ENCODE measurements at regions not wholly inside any gene's neighbourhood (a gene's known extent, or its start where the extent isn't known, plus 50 kb on each side); places are given as distances from the start of the nearest gene placed in this dataset.

DNA sequence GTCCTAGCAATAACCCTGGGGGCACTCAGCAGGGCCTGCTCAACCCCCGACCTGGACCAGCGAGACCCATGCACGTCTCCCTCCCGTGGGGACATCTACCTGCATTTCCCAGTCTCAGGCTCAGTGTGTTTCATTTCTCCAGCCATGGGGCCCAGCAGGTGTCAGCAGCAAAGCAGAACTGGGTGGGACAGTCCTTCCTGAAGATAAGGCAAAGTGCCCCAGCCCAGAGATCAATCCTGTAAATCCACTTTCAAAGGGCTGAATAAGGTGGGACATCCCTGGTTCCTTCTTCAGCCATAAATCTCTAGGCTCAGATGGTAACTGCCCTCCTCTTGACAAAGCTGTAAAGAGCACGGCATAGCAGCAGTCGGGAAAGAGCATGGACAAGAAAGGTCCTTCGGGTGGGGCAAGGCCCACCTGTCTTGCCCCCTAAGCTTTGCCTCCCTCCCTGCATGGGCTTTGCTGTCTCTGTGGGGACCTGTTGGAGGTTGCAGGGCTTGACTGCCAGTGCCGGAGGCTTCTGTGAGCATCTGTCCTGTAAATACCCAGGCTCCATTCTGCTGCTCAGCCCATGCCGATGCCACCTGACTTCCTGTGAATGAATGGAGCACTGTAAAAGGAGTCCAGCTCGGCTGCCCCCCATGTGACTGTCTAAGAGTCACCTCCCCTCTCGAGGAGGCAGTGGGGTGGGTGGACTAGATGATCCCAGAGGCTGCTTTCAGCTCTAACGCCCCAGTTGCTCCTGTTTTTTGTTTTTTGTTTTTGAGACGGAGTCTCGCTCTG, 84.8 kb upstream of the TBC1D3K start:
- Histone ChIP-seq H3K4me1 (ENCODE audit: control insufficient read depth, insufficient read depth, low read length) (no peaks in the 10 kb centered on the region), H3K9ac (ENCODE audit: low read depth, low read length) (no peak overlapping the region), H3K36me3 (ENCODE audit: control insufficient read depth, insufficient read depth, low read length) (no peaks in the 10 kb centered on the region), H3K4me3 (ENCODE audit: low read depth, low read length) (no peak overlapping the region), H3K9me3 (ENCODE audit: control insufficient read depth, insufficient read depth, low read length) (no peaks in the 10 kb centered on the region), H3K27me3 (ENCODE audit: control insufficient read depth, insufficient read depth, low read length) (no peaks in the 10 kb centered on the region)

DNA sequence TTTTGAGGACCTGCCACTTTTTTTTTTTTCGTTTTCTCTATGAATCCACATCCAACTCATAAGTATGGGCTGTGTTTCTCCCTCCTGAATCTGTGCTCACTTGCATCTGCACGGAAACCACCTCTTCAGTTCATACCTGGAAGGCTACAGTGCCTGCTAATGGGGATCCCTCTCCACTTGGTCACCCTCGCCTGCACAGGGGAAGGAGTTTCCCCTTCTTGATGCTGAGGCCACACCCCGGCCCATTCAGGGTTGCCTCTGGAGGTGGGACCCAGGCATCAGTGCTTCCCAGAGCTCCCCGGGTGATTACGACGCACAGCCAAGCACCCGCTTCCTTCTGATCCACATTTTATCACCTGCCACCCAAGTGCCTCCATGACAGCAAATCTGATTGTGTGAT, 85.9 kb upstream of the TBC1D3K start:
- Histone ChIP-seq H3K9ac (ENCODE audit: low read depth, low read length) (no peak overlapping the region), H3K4me3 (ENCODE audit: low read depth, low read length) (no peak overlapping the region), H3K36me3 (ENCODE audit: control insufficient read depth, insufficient read depth, low read length) (no peaks in the 10 kb centered on the region), H3K27me3 (ENCODE audit: control insufficient read depth, insufficient read depth, low read length) (no peaks in the 10 kb centered on the region), H3K4me1 (ENCODE audit: control insufficient read depth, insufficient read depth, low read length) (no peaks in the 10 kb centered on the region), H3K9me3 (ENCODE audit: control insufficient read depth, insufficient read depth, low read length) (no peaks in the 10 kb centered on the region)

DNA sequence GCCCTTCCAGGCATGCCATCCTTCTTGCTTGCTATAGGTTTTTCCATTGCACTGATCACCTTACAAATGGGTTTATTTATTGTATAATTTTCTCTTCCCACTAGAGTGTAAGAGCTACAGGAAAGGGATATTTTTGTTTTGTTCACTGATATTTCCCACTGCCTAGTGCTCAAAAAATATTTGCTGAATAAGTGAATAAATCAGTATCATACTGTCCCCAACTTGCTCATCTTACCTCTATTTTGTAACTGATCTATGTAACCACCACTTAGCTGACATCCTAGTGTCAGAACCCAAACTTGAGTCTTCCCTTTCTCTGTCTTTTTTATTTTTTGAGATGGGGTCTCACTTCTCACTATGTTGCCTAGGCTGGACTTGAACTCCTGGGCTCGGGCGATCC, 87.6 kb upstream of the TBC1D3K start:
- no peaks in the 10 kb centered on the region for H3K27me3 ChIP-seq (ENCODE audit: control insufficient read depth, insufficient read depth, low read length)
- no peaks in the 10 kb centered on the region for H3K4me1 ChIP-seq (ENCODE audit: control insufficient read depth, insufficient read depth, low read length)
- H3K36me3 ChIP-seq (ENCODE audit: control insufficient read depth, insufficient read depth, low read length): no peaks in the 10 kb centered on the region
- no peak overlapping the region for H3K9ac ChIP-seq (ENCODE audit: low read depth, low read length)
- H3K9me3 ChIP-seq (ENCODE audit: control insufficient read depth, insufficient read depth, low read length): no peaks in the 10 kb centered on the region
- H3K4me3 ChIP-seq (ENCODE audit: low read depth, low read length): no peak overlapping the region

DNA sequence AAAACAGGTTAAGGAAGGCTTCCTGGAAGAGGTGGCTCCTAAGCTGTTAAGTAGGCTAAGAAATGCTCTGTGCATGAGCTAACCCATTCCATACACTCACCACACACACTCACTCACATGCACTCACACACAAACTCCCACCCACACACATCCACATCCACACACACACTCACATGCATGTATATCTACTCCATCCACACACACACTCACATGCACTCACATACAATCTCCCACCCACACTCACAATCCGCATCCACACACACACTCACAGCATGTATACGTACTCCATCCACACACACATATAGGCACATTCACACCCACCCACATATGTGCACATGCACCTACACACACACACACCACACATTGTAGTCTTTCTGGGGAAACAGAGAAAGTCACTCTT, 89.3 kb upstream of the HNF1B start:
- H3K27me3 ChIP-seq (ENCODE audit: control insufficient read depth, insufficient read depth, low read length): no peaks in the 10 kb centered on the region
- no peaks in the 10 kb centered on the region for H3K36me3 ChIP-seq (ENCODE audit: control insufficient read depth, insufficient read depth, low read length)
- H3K4me1 ChIP-seq (ENCODE audit: control insufficient read depth, insufficient read depth, low read length): peaks cover 3% of the 10 kb centered on the region

DNA sequence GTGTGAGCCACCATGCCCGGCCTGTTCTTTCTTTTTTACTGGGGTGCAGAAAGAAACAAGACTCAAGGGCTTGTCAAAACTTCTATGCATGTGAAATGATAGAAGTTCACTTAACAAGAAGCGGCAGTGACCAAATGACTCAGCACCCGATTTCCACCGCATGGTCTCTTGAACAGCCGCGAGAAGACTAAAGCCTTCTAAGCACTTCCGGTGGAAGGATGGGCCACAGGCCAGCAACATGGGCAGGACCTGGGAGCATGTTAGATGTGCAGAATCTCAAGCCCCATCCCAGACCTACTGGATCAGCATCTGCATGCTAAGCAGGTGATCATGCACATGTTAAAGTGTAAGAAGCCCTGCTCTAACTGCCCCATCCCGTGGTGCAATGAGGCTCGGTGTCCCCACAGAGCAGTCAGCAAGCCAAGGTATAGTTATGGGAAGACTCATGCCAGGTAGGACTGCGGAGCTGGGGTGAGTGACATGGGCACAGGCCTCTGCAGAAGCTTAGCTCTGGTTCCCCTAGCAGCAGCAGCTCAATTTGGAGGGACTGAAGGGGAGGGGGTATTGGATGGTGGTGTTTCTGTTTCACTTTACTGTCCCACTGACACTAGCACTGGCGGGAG, 88.5 kb upstream of the HNF1B start:
- no peak overlapping the region for H3K4me3 ChIP-seq (ENCODE audit: low read depth, low read length)
- H3K27me3 ChIP-seq (ENCODE audit: control insufficient read depth, insufficient read depth, low read length): no peaks in the 10 kb centered on the region
- peaks cover 6% of the 10 kb centered on the region for H3K4me1 ChIP-seq (ENCODE audit: control insufficient read depth, insufficient read depth, low read length)

More for the DNA sequence above, 89.3 kb upstream of the HNF1B start:
- Histone ChIP-seq H3K4me3 (ENCODE audit: low read depth, low read length) (no peak overlapping the region), H3K9me3 (ENCODE audit: control insufficient read depth, insufficient read depth, low read length) (no peaks in the 10 kb centered on the region), H3K9ac (ENCODE audit: low read depth, low read length) (no peak overlapping the region)

DNA sequence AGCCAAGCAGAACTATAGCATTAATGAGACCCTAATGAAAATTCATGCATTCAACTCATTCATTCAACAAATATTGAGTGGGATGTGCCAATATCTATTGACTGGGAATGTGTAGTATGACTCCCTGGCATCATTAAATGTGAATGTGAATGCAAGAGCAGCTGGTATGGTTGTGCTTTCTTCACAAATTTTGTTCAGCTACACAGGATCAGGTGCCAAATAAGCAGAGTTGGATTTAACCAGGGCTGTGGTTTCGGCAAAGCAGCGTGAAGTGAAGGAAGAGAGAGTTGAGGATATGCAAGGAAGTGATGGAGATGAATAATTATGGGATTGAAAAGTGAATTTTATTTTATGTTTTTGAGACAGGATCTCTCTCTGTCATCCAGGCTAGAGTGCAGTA, 87.1 kb upstream of the HNF1B start:
- H3K9ac ChIP-seq (ENCODE audit: low read depth, low read length): no peak overlapping the region
- H3K4me1 ChIP-seq (ENCODE audit: control insufficient read depth, insufficient read depth, low read length): peaks cover 6% of the 10 kb centered on the region
- no peak overlapping the region for H3K4me3 ChIP-seq (ENCODE audit: low read depth, low read length)
- H3K36me3 ChIP-seq (ENCODE audit: control insufficient read depth, insufficient read depth, low read length): no peaks in the 10 kb centered on the region
- no peaks in the 10 kb centered on the region for H3K9me3 ChIP-seq (ENCODE audit: control insufficient read depth, insufficient read depth, low read length)
- H3K27me3 ChIP-seq (ENCODE audit: control insufficient read depth, insufficient read depth, low read length): no peaks in the 10 kb centered on the region

More for the DNA sequence above, 88.5 kb upstream of the HNF1B start:
- no peaks in the 10 kb centered on the region for H3K9me3 ChIP-seq (ENCODE audit: control insufficient read depth, insufficient read depth, low read length)
- H3K36me3 ChIP-seq (ENCODE audit: control insufficient read depth, insufficient read depth, low read length): no peaks in the 10 kb centered on the region
- no peak overlapping the region for H3K9ac ChIP-seq (ENCODE audit: low read depth, low read length)

DNA sequence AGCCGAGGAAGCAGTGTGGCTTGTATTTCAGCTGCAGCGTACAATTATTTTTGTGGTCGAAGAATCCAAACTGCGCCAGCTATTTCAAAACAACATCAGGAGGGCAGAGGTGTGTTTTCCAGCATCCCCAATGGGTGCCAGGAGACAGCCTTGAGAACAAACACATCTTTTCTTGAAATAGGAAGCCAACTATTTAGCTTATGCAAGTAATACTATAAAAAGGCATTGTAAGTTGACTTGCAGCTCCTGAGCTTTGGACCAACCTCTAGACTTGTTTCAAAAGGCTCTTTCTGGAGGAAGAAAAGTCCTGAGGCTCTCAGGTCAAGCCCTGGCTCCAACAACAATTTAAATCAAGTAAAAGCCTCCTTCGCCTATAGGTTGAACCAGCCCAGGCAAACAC, 86.6 kb upstream of the HNF1B start:
- Histone ChIP-seq H3K36me3 (ENCODE audit: control insufficient read depth, insufficient read depth, low read length) (no peaks in the 10 kb centered on the region), H3K9ac (ENCODE audit: low read depth, low read length) (no peak overlapping the region), H3K4me1 (ENCODE audit: control insufficient read depth, insufficient read depth, low read length) (peaks cover 6% of the 10 kb centered on the region), H3K4me3 (ENCODE audit: low read depth, low read length) (no peak overlapping the region), H3K9me3 (ENCODE audit: control insufficient read depth, insufficient read depth, low read length) (no peaks in the 10 kb centered on the region), H3K27me3 (ENCODE audit: control insufficient read depth, insufficient read depth, low read length) (no peaks in the 10 kb centered on the region)

DNA sequence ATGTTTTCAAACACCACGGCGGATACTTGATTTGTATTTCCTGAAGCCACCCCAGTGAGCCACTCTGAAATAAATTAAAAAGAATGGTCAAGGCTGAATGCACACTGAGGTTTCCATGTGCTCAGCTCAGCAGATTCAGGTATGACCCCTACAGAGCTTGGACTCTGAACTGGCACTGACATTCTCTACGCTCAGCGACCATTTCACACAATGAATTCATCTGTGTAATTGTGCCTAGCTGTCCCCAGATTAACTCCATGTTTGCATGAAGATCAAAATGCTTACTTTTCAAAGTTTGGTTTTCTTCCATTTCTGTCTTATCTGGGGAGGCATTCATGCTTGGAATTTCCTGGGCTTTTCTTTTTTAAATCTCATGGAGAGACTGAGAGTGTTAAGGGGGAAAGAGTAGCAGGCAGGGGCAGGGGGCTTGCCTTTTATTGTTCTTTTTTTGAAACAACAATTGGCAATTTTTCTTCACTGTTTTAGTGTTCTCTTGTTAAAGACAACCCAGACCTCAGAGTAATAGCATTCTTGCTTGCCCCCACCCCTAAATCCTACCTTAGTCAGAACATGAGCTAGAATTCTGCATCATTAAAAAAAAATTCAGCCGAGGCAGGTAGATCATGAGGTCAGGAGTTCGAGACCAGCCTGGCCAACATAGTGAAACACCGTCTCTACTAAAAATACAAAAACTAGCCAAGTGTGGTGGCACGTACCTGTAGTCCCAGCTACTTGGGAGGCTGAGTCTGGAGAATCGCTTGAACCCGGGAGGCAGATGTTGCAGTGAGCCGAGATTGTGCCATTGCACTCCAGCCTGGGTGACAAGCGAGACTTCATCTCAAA, 85.5 kb upstream of the HNF1B start:
- H3K9ac ChIP-seq (ENCODE audit: low read depth, low read length): no peak overlapping the region
- H3K36me3 ChIP-seq (ENCODE audit: control insufficient read depth, insufficient read depth, low read length): no peaks in the 10 kb centered on the region
- H3K9me3 ChIP-seq (ENCODE audit: control insufficient read depth, insufficient read depth, low read length): no peaks in the 10 kb centered on the region
- H3K27me3 ChIP-seq (ENCODE audit: control insufficient read depth, insufficient read depth, low read length): no peaks in the 10 kb centered on the region
- H3K4me3 ChIP-seq (ENCODE audit: low read depth, low read length): no peak overlapping the region
- H3K4me1 ChIP-seq (ENCODE audit: control insufficient read depth, insufficient read depth, low read length): peaks cover 6% of the 10 kb centered on the region

DNA sequence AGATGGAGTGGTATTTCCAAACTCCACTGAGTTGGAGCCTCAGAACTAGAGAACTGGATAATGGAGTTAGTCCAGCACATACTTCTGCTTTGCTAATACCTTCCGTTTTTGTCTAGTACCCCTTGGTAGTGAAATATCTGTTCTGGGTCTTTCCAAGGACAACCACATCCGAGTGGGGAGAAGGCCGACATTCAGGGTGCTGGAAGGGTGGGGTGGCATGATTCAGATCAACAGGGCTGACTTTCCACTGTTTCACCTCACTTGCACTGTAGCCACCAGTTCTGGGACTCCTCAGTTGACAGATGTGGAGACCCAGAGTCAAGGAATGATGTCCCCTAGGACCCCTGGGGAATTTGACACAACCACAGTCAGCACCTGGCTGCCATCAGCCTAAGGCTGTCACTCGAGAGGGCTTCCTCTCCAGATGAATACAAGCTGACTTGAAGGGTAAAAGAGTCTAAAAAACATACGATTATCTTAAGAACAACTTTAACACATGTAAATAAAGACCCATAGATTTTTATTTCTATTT, 84.8 kb upstream of the HNF1B start:
- Histone ChIP-seq H3K36me3 (ENCODE audit: control insufficient read depth, insufficient read depth, low read length) (no peaks in the 10 kb centered on the region), H3K4me3 (ENCODE audit: low read depth, low read length) (no peak overlapping the region), H3K4me1 (ENCODE audit: control insufficient read depth, insufficient read depth, low read length) (peaks cover 6% of the 10 kb centered on the region), H3K9me3 (ENCODE audit: control insufficient read depth, insufficient read depth, low read length) (no peaks in the 10 kb centered on the region), H3K27me3 (ENCODE audit: control insufficient read depth, insufficient read depth, low read length) (no peaks in the 10 kb centered on the region), H3K9ac (ENCODE audit: low read depth, low read length) (no peak overlapping the region)

DNA sequence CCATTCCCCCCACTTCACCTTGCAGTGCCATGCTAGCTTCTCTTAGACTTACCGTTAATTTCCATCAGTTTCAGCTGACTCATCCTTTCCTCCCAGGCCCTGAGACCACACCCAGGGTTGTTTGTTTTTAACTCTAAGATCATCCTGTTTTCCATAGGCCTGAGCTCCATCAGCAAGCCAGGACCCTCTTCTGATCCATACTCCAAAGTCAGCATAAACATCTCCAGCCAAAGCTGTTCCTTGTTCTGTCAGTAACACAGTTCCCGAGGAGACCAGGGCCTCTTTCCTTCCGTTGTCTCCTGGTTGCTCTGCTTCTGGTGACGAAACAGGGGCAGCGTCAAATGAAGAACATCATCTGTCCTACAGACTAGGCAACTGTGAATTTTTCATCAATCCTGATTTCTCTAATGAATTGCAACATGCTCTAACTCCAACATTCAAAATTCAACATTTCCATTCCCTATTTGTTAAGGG, 83.8 kb upstream of the HNF1B start:
- Histone ChIP-seq H3K27me3 (ENCODE audit: control insufficient read depth, insufficient read depth, low read length) (no peaks in the 10 kb centered on the region), H3K4me1 (ENCODE audit: control insufficient read depth, insufficient read depth, low read length) (peaks cover 6% of the 10 kb centered on the region), H3K4me3 (ENCODE audit: low read depth, low read length) (no peak overlapping the region), H3K36me3 (ENCODE audit: control insufficient read depth, insufficient read depth, low read length) (no peaks in the 10 kb centered on the region), H3K9ac (ENCODE audit: low read depth, low read length) (no peak overlapping the region), H3K9me3 (ENCODE audit: control insufficient read depth, insufficient read depth, low read length) (no peaks in the 10 kb centered on the region)

DNA sequence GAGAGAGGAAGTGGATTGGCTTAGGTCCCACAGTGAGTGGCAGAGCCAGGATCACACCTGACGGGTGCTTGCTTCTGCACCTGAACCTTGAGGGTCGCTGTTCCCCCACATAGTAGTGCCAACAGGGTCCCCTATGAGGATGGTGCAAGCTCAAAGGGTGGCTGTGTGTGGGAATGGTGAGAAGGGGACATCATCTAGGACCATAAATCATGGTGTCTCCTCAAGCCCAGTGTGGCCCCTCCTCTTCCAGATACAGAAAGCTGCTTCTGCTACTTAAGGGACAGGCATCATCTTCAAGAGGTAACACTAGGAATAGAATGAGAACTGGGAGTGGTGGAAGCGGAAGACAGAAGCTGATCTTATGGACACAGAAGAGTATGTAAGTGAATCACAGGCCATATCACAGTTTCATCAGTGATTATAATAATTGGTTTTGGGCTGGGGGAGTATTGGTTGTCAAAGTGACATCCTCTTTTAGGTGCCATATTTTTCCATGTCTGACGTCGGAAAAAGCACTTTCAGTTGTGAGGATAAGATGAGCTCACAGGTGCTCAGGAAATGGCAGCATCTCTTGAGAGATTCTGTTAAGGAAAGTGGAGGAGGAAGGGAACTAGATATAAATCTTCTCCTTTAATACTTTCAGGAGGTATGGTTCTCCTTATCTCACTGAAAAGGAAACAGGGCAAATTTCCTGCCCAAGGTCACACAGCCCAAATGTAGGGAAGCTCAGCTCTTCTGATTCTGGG, 83.2 kb upstream of the HNF1B start:
- Histone ChIP-seq H3K36me3 (ENCODE audit: control insufficient read depth, insufficient read depth, low read length) (no peaks in the 10 kb centered on the region), H3K9ac (ENCODE audit: low read depth, low read length) (no peak overlapping the region), H3K4me3 (ENCODE audit: low read depth, low read length) (no peak overlapping the region), H3K27me3 (ENCODE audit: control insufficient read depth, insufficient read depth, low read length) (no peaks in the 10 kb centered on the region), H3K9me3 (ENCODE audit: control insufficient read depth, insufficient read depth, low read length) (no peaks in the 10 kb centered on the region), H3K4me1 (ENCODE audit: control insufficient read depth, insufficient read depth, low read length) (peaks cover 6% of the 10 kb centered on the region)

Data from iPS-15b (cell line).